ENCODE measurements at regions not wholly inside any gene's neighbourhood (a gene's known extent, or its start where the extent isn't known, plus 50 kb on each side); places are given as distances from the start of the nearest gene placed in this dataset.

DNA sequence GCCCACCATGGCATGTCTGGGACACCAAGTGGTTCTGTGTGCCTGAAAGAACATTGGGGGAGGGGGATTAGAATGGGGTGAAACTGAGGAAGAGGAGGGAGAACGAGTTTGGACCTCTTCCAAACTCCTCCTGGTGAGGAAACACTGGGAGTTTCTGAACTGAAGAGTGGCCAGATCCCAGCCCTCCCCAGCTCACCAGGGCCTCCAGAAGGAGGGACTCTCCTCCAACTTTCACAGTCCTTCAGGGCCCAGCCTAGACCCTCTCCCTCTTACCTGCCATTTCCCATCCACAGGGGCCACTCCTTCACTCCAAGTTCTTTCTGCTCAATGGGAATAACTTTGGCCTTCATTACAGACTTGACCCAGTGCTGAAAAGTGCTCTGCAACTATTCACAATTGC lies 132.0 kb upstream of the FOXK1 start:
- no peak for TF ChIP-seq CTCF (IDR thresholded peaks at IDR 0.05)
- no peak for TF ChIP-seq POLR2A (IDR thresholded peaks at IDR 0.05)
